ENCODE measurements at regions not wholly inside any gene's neighbourhood (a gene's known extent, or its start where the extent isn't known, plus 50 kb on each side); places are given as distances from the start of the nearest gene placed in this dataset.

- POLR2A ChIA-PET: no interaction called here
- no TSS peak for BruUV-seq (replicated peaks)
Measured at GRCh38 chr16:58906981-58907715, 173.0 kb upstream of the GOT2 start.

GRCh38 chr16:58904291-58904690, 170.2 kb upstream of the GOT2 start:
- Histone ChIP-seq H3K27me3 (replicated peaks in 1 of 2; ENCODE audit: control insufficient read depth in 2 of 2, insufficient read depth in 2 of 2, low read length in 1 of 2) (no peaks in the 10 kb centered on the region), H3K27ac (ENCODE audit: control insufficient read depth, insufficient read depth) (no peak overlapping the region), H4K20me1 (ENCODE audit: control insufficient read depth, insufficient read depth) (no peaks in the 10 kb centered on the region), H3K4me3 (no peak overlapping the region), H2AFZ (ENCODE audit: control insufficient read depth, low read depth, low read length) (no peak overlapping the region), H3K9me3 (replicated peaks; ENCODE audit: control insufficient read depth, insufficient read depth, low read length) (no peaks in the 10 kb centered on the region), H3K9ac (ENCODE audit: control insufficient read depth, insufficient read depth, low read length) (no peak overlapping the region), H3K36me3 (ENCODE audit: control insufficient read depth in 2 of 2, insufficient read depth in 2 of 2, low read length in 1 of 2) (no peaks in the 10 kb centered on the region), H3K4me1 (ENCODE audit: control insufficient read depth, insufficient read depth, low read length) (no peaks in the 10 kb centered on the region), H3K4me2 (ENCODE audit: control insufficient read depth, insufficient read depth) (no peak overlapping the region), H3K79me2 (ENCODE audit: control insufficient read depth, insufficient read depth, low read length) (no peaks in the 10 kb centered on the region)
- ChIA-PET POLR2A (no interaction called here), CTCF (interaction anchor here (0.7 kb wide), 1 partner anchor 16 kb away, joined by 3 read pairs; no protein-coding TSS in a partner anchor), SMC1A (ENCODE audit: uncharacterized antibody, unreplicated experiment) (no interaction called here), RAD21 (ENCODE audit: unreplicated experiment) (no interaction called here)
- intact Hi-C loops (cut with micrococcal nuclease; ENCODE audit: unreplicated experiment): no loop called here
- ATAC-seq: no peak
- in situ Hi-C loops (cut with MboI): no loop called here
- 41% methylated on average over 4 of the region's 4 CpGs for WGBS (ENCODE audit: insufficient coverage, insufficient replicate concordance, low lambda C conversion rate, missing lambda C conversion rate)
- no TSS peak for BruUV-seq (replicated peaks)
- DNase-seq (ENCODE audit: low read depth, low spot score): no peak
- FAIRE-seq: no peak
- TF ChIP-seq CTCF (IDR thresholded peaks at IDR 0.05 in 2 of 3, conservative IDR thresholded peaks at IDR 0.05 in 1 of 3; ENCODE audit: control insufficient read depth in 2 of 3, extremely low read depth in 1 of 3, insufficient read depth in 1 of 3, low read depth in 3 of 3, low read length in 3 of 3) (no peak), MTA3 (IDR thresholded peaks at IDR 0.05; ENCODE audit: borderline replicate concordance, low read length) (no peak), ESRRA (IDR thresholded peaks at IDR 0.05; ENCODE audit: low read length) (no peak), EZH2 (IDR thresholded peaks at IDR 0.05; ENCODE audit: borderline replicate concordance, control insufficient read depth, low read depth, low read length) (no peak), MTA2 (IDR thresholded peaks at IDR 0.05; ENCODE audit: low read depth) (no peak), MYC (IDR thresholded peaks at IDR 0.05; ENCODE audit: insufficient read depth, insufficient read length, insufficient replicate concordance, low read length, severe bottlenecking) (no peak), TCF7 (IDR thresholded peaks at IDR 0.05; ENCODE audit: borderline replicate concordance) (no peak)

More at GRCh38 chr16:58906981-58907715, 173.0 kb upstream of the GOT2 start:
- 10% methylated on average over 8 of the region's 8 CpGs for WGBS (ENCODE audit: insufficient coverage, insufficient replicate concordance, low lambda C conversion rate, missing lambda C conversion rate)
- ATAC-seq (no peak), DNase-seq (ENCODE audit: low read depth, low spot score) (no peak), FAIRE-seq (no peak)
- in situ Hi-C loops (cut with MboI): no loop called here
- ChIA-PET SMC1A (ENCODE audit: uncharacterized antibody, unreplicated experiment) (interaction anchor here (0.5 to 1.5 kb wide), 4 partner anchors 9 to 60 kb away, joined by 3 to 6 read pairs (median 3); no protein-coding TSS in a partner anchor), RAD21 (ENCODE audit: unreplicated experiment) (no interaction called here), CTCF (interaction anchor here (1.0 kb wide), 1 partner anchor 49 kb away, joined by 3 read pairs; no protein-coding TSS in a partner anchor)
- TF ChIP-seq PBX3 (IDR thresholded peaks at IDR 0.05; ENCODE audit: insufficient replicate concordance, low read depth, low read length) (no peak), LARP7 (IDR thresholded peaks at IDR 0.05) (no peak), JUND (IDR thresholded peaks at IDR 0.05; ENCODE audit: low read depth, low read length) (no peak)
- Histone ChIP-seq H3K79me2 (ENCODE audit: control insufficient read depth, insufficient read depth, low read length) (no peaks in the 10 kb centered on the region), H3K4me1 (ENCODE audit: control insufficient read depth, insufficient read depth, low read length) (no peaks in the 10 kb centered on the region), H3K9me3 (replicated peaks; ENCODE audit: control insufficient read depth, insufficient read depth, low read length) (no peaks in the 10 kb centered on the region), H3K36me3 (ENCODE audit: control insufficient read depth in 2 of 2, insufficient read depth in 2 of 2, low read length in 1 of 2) (no peaks in the 10 kb centered on the region), H3K9ac (ENCODE audit: control insufficient read depth, insufficient read depth, low read length) (no peak overlapping the region), H3K4me2 (ENCODE audit: control insufficient read depth, insufficient read depth) (no peak overlapping the region), H2AFZ (ENCODE audit: control insufficient read depth, low read depth, low read length) (no peak overlapping the region), H3K4me3 (no peak overlapping the region), H4K20me1 (ENCODE audit: control insufficient read depth, insufficient read depth) (no peaks in the 10 kb centered on the region), H3K27me3 (replicated peaks in 1 of 2; ENCODE audit: control insufficient read depth in 2 of 2, insufficient read depth in 2 of 2, low read length in 1 of 2) (no peaks in the 10 kb centered on the region), H3K27ac (ENCODE audit: control insufficient read depth, insufficient read depth) (no peak overlapping the region)
- intact Hi-C loops (cut with micrococcal nuclease; ENCODE audit: unreplicated experiment): no loop called here
